NT2/D1 (cell line): ENCODE measurements at regions not wholly inside any gene's neighbourhood (a gene's known extent, or its start where the extent isn't known, plus 50 kb on each side); places are given as distances from the start of the nearest gene placed in this dataset.

Experiments
- SUZ12 ChIP-seq: IDR thresholded peaks from 2 replicates; pipeline ENCODE4 v1.6.1; 2011; ENCODE audit not compliant: insufficient read length, insufficient read depth; ENCODE audit errors: extremely low read depth
- YY1 ChIP-seq: IDR thresholded peaks from 2 replicates; pipeline ENCODE4 v1.6.1; 2011; ENCODE audit not compliant: insufficient read length, insufficient read depth
- ZNF274 ChIP-seq: IDR thresholded peaks from 2 replicates; pipeline ENCODE4 v1.6.1; 2011; ENCODE audit warnings: mild to moderate bottlenecking, low read depth, low read length

GRCh38 chr3:34239875-34240274 is 441.4 kb downstream of the PDCD6IP start:
- TF ChIP-seq ZNF274 (no peak), YY1 (no peak), SUZ12 (no peak)
